PFSK-1 (cell line): ENCODE measurements at regions not wholly inside any gene's neighbourhood (a gene's known extent, or its start where the extent isn't known, plus 50 kb on each side); places are given as distances from the start of the nearest gene placed in this dataset.

Experiments
- FOXP2 ChIP-seq: optimal IDR thresholded peaks from 2 replicates; pipeline ENCODE3; 2011; ENCODE audit warnings: borderline replicate concordance, control low read depth, inconsistent platforms; ENCODE audit not compliant: insufficient read depth; ENCODE audit errors: extremely low read length, extremely low read depth
- POLR2AphosphoS5 ChIP-seq: IDR thresholded peaks from 2 replicates; pipeline ENCODE4 v1.6.1; 2012; ENCODE audit warnings: low read depth, mild to moderate bottlenecking, control low read depth, low read length, moderate library complexity
- TF ChIP-seq, protein P1 (sequence below), 2 experiments: IDR thresholded peaks; 2 replicates each; pipeline versions ENCODE4 v1.6.1 to v1.8.0; 2011 to 2012; ENCODE audit warnings: low read depth in 2 of 2, low read length in 2 of 2, control low read depth in 1 of 2, inconsistent platforms in 1 of 2, mild to moderate bottlenecking in 1 of 2, moderate library complexity in 1 of 2; ENCODE audit not compliant: insufficient read depth in 1 of 2

DNA sequence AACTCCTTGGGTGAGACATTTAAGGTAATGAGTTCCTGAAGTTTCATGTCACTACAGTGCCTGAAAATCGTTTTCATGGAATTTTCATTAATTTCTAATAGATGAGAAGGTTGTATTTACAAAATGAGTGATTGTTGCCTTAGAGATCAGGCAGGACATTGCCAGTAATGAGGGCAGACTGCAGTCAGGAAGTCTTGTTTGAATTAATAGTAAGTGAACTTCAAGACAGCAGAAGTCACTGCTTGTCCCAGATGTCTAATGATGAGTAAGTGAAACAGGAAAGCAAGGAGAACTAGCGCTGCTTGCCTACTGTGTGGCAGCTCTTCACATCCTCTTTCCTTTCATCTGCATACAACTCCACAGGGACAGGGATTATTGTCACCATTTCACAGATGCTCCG lies 237.4 kb downstream of the BAMBI start:
- no peak for TF ChIP-seq POLR2AphosphoS5
- TF ChIP-seq FOXP2: no peak
- TF ChIP-seq, protein P1, sequence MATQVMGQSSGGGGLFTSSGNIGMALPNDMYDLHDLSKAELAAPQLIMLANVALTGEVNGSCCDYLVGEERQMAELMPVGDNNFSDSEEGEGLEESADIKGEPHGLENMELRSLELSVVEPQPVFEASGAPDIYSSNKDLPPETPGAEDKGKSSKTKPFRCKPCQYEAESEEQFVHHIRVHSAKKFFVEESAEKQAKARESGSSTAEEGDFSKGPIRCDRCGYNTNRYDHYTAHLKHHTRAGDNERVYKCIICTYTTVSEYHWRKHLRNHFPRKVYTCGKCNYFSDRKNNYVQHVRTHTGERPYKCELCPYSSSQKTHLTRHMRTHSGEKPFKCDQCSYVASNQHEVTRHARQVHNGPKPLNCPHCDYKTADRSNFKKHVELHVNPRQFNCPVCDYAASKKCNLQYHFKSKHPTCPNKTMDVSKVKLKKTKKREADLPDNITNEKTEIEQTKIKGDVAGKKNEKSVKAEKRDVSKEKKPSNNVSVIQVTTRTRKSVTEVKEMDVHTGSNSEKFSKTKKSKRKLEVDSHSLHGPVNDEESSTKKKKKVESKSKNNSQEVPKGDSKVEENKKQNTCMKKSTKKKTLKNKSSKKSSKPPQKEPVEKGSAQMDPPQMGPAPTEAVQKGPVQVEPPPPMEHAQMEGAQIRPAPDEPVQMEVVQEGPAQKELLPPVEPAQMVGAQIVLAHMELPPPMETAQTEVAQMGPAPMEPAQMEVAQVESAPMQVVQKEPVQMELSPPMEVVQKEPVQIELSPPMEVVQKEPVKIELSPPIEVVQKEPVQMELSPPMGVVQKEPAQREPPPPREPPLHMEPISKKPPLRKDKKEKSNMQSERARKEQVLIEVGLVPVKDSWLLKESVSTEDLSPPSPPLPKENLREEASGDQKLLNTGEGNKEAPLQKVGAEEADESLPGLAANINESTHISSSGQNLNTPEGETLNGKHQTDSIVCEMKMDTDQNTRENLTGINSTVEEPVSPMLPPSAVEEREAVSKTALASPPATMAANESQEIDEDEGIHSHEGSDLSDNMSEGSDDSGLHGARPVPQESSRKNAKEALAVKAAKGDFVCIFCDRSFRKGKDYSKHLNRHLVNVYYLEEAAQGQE (IDR thresholded peaks at IDR 0.05; ENCODE audit: insufficient read depth in 1 of 2, low read depth in 2 of 2, low read length in 2 of 2): no peak
